ENCODE measurements at regions not wholly inside any gene's neighbourhood (a gene's known extent, or its start where the extent isn't known, plus 50 kb on each side); places are given as distances from the start of the nearest gene placed in this dataset.

GRCh38 chr2:14751581-14751980 is 119.1 kb downstream of the LRATD1 start:
- no TSS peak for BruUV-seq (replicated peaks)
- intact Hi-C loops (cut with micrococcal nuclease; ENCODE audit: unreplicated experiment) (no loop called here), in situ Hi-C loops (cut with HindIII; ENCODE audit: low pct_unique_long_range_greater_than_20kb, low sequenced_read_pairs) (no loop called here)
- Histone ChIP-seq H3K9me3 (ENCODE audit: control insufficient read depth, insufficient read depth, low read depth, low read length) (0 out of 2 replicates have a peak, but pooled peaks cover 2% of the 10 kb centered on the region), H3K27ac (ENCODE audit: low read length) (no peak overlapping the region), H3K4me1 (ENCODE audit: control insufficient read depth, insufficient read depth, low read length) (no peaks in the 10 kb centered on the region), H3K27me3 (ENCODE audit: control insufficient read depth, insufficient read depth, low read length) (no peaks in the 10 kb centered on the region), H3K36me3 (ENCODE audit: control insufficient read depth, insufficient read depth, low read length) (no peaks in the 10 kb centered on the region), H3K4me3 (ENCODE audit: low read depth in 2 of 2, low read length in 2 of 2) (no peak overlapping the region)
- ATAC-seq = no peak
- DNase-seq (ENCODE audit: low read depth, low spot score) = no peak
- TF ChIP-seq, protein P1, sequence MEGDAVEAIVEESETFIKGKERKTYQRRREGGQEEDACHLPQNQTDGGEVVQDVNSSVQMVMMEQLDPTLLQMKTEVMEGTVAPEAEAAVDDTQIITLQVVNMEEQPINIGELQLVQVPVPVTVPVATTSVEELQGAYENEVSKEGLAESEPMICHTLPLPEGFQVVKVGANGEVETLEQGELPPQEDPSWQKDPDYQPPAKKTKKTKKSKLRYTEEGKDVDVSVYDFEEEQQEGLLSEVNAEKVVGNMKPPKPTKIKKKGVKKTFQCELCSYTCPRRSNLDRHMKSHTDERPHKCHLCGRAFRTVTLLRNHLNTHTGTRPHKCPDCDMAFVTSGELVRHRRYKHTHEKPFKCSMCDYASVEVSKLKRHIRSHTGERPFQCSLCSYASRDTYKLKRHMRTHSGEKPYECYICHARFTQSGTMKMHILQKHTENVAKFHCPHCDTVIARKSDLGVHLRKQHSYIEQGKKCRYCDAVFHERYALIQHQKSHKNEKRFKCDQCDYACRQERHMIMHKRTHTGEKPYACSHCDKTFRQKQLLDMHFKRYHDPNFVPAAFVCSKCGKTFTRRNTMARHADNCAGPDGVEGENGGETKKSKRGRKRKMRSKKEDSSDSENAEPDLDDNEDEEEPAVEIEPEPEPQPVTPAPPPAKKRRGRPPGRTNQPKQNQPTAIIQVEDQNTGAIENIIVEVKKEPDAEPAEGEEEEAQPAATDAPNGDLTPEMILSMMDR (IDR thresholded peaks at IDR 0.05) = no peak
- TF ChIP-seq SIN3A (IDR thresholded peaks at IDR 0.05; ENCODE audit: borderline replicate concordance, insufficient read depth, low read depth, low read length) (no peak), POLR2AphosphoS5 (IDR thresholded peaks at IDR 0.05; ENCODE audit: low read depth, low read length) (no peak), TCF7L2 (IDR thresholded peaks at IDR 0.05; ENCODE audit: low read depth, low read length) (no peak)
- TF ChIP-seq, protein P2, sequence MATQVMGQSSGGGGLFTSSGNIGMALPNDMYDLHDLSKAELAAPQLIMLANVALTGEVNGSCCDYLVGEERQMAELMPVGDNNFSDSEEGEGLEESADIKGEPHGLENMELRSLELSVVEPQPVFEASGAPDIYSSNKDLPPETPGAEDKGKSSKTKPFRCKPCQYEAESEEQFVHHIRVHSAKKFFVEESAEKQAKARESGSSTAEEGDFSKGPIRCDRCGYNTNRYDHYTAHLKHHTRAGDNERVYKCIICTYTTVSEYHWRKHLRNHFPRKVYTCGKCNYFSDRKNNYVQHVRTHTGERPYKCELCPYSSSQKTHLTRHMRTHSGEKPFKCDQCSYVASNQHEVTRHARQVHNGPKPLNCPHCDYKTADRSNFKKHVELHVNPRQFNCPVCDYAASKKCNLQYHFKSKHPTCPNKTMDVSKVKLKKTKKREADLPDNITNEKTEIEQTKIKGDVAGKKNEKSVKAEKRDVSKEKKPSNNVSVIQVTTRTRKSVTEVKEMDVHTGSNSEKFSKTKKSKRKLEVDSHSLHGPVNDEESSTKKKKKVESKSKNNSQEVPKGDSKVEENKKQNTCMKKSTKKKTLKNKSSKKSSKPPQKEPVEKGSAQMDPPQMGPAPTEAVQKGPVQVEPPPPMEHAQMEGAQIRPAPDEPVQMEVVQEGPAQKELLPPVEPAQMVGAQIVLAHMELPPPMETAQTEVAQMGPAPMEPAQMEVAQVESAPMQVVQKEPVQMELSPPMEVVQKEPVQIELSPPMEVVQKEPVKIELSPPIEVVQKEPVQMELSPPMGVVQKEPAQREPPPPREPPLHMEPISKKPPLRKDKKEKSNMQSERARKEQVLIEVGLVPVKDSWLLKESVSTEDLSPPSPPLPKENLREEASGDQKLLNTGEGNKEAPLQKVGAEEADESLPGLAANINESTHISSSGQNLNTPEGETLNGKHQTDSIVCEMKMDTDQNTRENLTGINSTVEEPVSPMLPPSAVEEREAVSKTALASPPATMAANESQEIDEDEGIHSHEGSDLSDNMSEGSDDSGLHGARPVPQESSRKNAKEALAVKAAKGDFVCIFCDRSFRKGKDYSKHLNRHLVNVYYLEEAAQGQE (IDR thresholded peaks at IDR 0.05; ENCODE audit: insufficient read depth in 1 of 2, low read depth in 2 of 2, low read length in 1 of 2) = no peak
- CTCF ChIA-PET = no interaction called here
- POLR2A ChIA-PET = no interaction called here

GRCh38 chr2:14752295-14752694 is 119.8 kb downstream of the LRATD1 start:
- H3K27ac ChIP-seq (ENCODE audit: low read length) = no peak overlapping the region
- no TSS peak for BruUV-seq (replicated peaks)
- H3K36me3 ChIP-seq (ENCODE audit: control insufficient read depth, insufficient read depth, low read length) = no peaks in the 10 kb centered on the region
- POLR2A ChIA-PET = no interaction called here
- ATAC-seq (no peak), DNase-seq (ENCODE audit: low read depth, low spot score) (no peak)
- H3K9me3 ChIP-seq (ENCODE audit: control insufficient read depth, insufficient read depth, low read depth, low read length) = no peaks in the 10 kb centered on the region
- H3K4me1 ChIP-seq (ENCODE audit: control insufficient read depth, insufficient read depth, low read length) = no peaks in the 10 kb centered on the region
- intact Hi-C loops (cut with micrococcal nuclease; ENCODE audit: unreplicated experiment) = no loop called here
- no peak overlapping the region for H3K4me3 ChIP-seq (ENCODE audit: low read depth in 2 of 2, low read length in 2 of 2)
- TF ChIP-seq SIN3A (IDR thresholded peaks at IDR 0.05; ENCODE audit: borderline replicate concordance, insufficient read depth, low read depth, low read length) = no peak
- TF ChIP-seq TCF7L2 (IDR thresholded peaks at IDR 0.05; ENCODE audit: low read depth, low read length) = no peak
- TF ChIP-seq, protein P1 (IDR thresholded peaks at IDR 0.05) = no peak
- TF ChIP-seq, protein P2 (IDR thresholded peaks at IDR 0.05; ENCODE audit: insufficient read depth in 1 of 2, low read depth in 2 of 2, low read length in 1 of 2) = no peak
- no peak for TF ChIP-seq POLR2AphosphoS5 (IDR thresholded peaks at IDR 0.05; ENCODE audit: low read depth, low read length)
- CTCF ChIA-PET = no interaction called here
- in situ Hi-C loops (cut with HindIII; ENCODE audit: low pct_unique_long_range_greater_than_20kb, low sequenced_read_pairs) = no loop called here
- no peaks in the 10 kb centered on the region for H3K27me3 ChIP-seq (ENCODE audit: control insufficient read depth, insufficient read depth, low read length)

Data from Panc1 (cell line).